HG03378 (cell line): ENCODE measurements at regions not wholly inside any gene's neighbourhood (a gene's known extent, or its start where the extent isn't known, plus 50 kb on each side); places are given as distances from the start of the nearest gene placed in this dataset.

Experiments used
- ATAC-seq: cut with Tn5 transposase; IDR thresholded peaks from one replicate; pipeline ENCODE4 v1.9.1; 2021; ENCODE audit warnings: mild to moderate bottlenecking, moderate library complexity; ENCODE audit not compliant: unreplicated experiment

- ATAC-seq: no peak
Observed at GRCh38 chr4:128571747-128572146, 237.8 kb upstream of the JADE1 start.

GRCh38 chr4:128570387-128570975 lies 239.0 kb upstream of the JADE1 start:
- ATAC-seq: no peak

- no peak for ATAC-seq
Observed at GRCh38 chr4:128566693-128567092, 242.8 kb upstream of the JADE1 start.

- no peak for ATAC-seq
Observed at GRCh38 chr4:128565565-128566186, 243.8 kb upstream of the JADE1 start.

- ATAC-seq: no peak
Observed at GRCh38 chr4:128565054-128565453, 244.4 kb upstream of the JADE1 start.

GRCh38 chr4:128564081-128564630 lies 245.3 kb upstream of the JADE1 start:
- ATAC-seq: no peak

GRCh38 chr4:128560754-128561495 lies 248.6 kb upstream of the JADE1 start:
- ATAC-seq: no peak

- no peak for ATAC-seq
Observed at GRCh38 chr4:128558896-128559679, 250.4 kb upstream of the JADE1 start.

- no peak for ATAC-seq
Observed at GRCh38 chr4:128556756-128557155, 252.7 kb upstream of the JADE1 start.

GRCh38 chr4:128553686-128554515 lies 255.6 kb upstream of the JADE1 start:
- ATAC-seq: no peak

- ATAC-seq: no peak
Observed at GRCh38 chr4:128552586-128552907, 257.0 kb upstream of the JADE1 start.

- ATAC-seq: no peak
Observed at GRCh38 chr4:128551280-128551679, 258.2 kb upstream of the JADE1 start.

- no peak for ATAC-seq
Observed at GRCh38 chr4:128550060-128550459, 259.4 kb upstream of the JADE1 start.

- ATAC-seq: no peak
Observed at GRCh38 chr4:128549636-128550035, 259.9 kb upstream of the JADE1 start.

GRCh38 chr4:128548381-128548780 lies 260.8 kb upstream of the PGRMC2 start:
- no peak for ATAC-seq

- no peak for ATAC-seq
Observed at GRCh38 chr4:128544272-128544671, 256.7 kb upstream of the PGRMC2 start.

- no peak for ATAC-seq
Observed at GRCh38 chr4:128543696-128544095, 256.1 kb upstream of the PGRMC2 start.

GRCh38 chr4:128542047-128542446 lies 254.4 kb upstream of the PGRMC2 start:
- no peak for ATAC-seq

- no peak for ATAC-seq
Observed at GRCh38 chr4:128540122-128540521, 252.5 kb upstream of the PGRMC2 start.

GRCh38 chr4:128538111-128538882 lies 250.7 kb upstream of the PGRMC2 start:
- no peak for ATAC-seq
